Ishikawa (cell line): ENCODE measurements at regions not wholly inside any gene's neighbourhood (a gene's known extent, or its start where the extent isn't known, plus 50 kb on each side); places are given as distances from the start of the nearest gene placed in this dataset.

Source experiments
- CEBPB ChIP-seq: IDR thresholded peaks from 2 replicates; pipeline ENCODE4 v1.6.1; 2012
- NFIC ChIP-seq: IDR thresholded peaks from 2 replicates; pipeline ENCODE4 v1.6.1; 2012
- RAD21 ChIP-seq: IDR thresholded peaks from 2 replicates; pipeline ENCODE4 v1.6.1; 2012; ENCODE audit warnings: low read depth
- TAF1 ChIP-seq: IDR thresholded peaks from 2 replicates; pipeline ENCODE4 v1.6.1; 2012; ENCODE audit warnings: low read depth, mild to moderate bottlenecking
- TEAD4 ChIP-seq: IDR thresholded peaks from 2 replicates; pipeline ENCODE4 v1.6.1; 2012
- YY1 ChIP-seq: IDR thresholded peaks from 2 replicates; pipeline ENCODE4 v1.6.1; 2012; ENCODE audit warnings: low read depth
- TF ChIP-seq, protein P1 (sequence below): IDR thresholded peaks from 2 replicates; pipeline ENCODE4 v1.6.1; 2012; ENCODE audit warnings: low read depth, mild to moderate bottlenecking

- no peak for TF ChIP-seq CEBPB
- no peak for TF ChIP-seq TAF1
- TF ChIP-seq, protein P1, sequence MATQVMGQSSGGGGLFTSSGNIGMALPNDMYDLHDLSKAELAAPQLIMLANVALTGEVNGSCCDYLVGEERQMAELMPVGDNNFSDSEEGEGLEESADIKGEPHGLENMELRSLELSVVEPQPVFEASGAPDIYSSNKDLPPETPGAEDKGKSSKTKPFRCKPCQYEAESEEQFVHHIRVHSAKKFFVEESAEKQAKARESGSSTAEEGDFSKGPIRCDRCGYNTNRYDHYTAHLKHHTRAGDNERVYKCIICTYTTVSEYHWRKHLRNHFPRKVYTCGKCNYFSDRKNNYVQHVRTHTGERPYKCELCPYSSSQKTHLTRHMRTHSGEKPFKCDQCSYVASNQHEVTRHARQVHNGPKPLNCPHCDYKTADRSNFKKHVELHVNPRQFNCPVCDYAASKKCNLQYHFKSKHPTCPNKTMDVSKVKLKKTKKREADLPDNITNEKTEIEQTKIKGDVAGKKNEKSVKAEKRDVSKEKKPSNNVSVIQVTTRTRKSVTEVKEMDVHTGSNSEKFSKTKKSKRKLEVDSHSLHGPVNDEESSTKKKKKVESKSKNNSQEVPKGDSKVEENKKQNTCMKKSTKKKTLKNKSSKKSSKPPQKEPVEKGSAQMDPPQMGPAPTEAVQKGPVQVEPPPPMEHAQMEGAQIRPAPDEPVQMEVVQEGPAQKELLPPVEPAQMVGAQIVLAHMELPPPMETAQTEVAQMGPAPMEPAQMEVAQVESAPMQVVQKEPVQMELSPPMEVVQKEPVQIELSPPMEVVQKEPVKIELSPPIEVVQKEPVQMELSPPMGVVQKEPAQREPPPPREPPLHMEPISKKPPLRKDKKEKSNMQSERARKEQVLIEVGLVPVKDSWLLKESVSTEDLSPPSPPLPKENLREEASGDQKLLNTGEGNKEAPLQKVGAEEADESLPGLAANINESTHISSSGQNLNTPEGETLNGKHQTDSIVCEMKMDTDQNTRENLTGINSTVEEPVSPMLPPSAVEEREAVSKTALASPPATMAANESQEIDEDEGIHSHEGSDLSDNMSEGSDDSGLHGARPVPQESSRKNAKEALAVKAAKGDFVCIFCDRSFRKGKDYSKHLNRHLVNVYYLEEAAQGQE, result no peak
- TF ChIP-seq RAD21, result no peak
- no peak for TF ChIP-seq TEAD4
- no peak for TF ChIP-seq YY1
- TF ChIP-seq NFIC, result no peak
Measured at GRCh38 chr18:22290004-22290403, 120.6 kb downstream of the GATA6 start.
